Glutamatergic neuron (in vitro differentiated cells): ENCODE measurements at regions not wholly inside any gene's neighbourhood (a gene's known extent, or its start where the extent isn't known, plus 50 kb on each side); places are given as distances from the start of the nearest gene placed in this dataset.
A peak's percentile ranks its signal among the peaks of the same experiment; 100 is the strongest.
"Not testable (repeated sequence)": the region's sequence is repeated elsewhere in the genome, so short reads cannot be mapped to it uniquely, and the experiment has no call there.

Experiments used
- DNase-seq: peaks from one replicate; pipeline ENCODE4 v3.0.0; 2022
- H3K27ac Mint-ChIP-seq: one replicate; pipeline ENCODE4 v1.8.0; 2020; ENCODE audit warnings: mild to moderate bottlenecking, mixed read lengths, inconsistent platforms; ENCODE audit not compliant: unreplicated experiment
- H3K27me3 Mint-ChIP-seq: one replicate; pipeline ENCODE4 v1.8.0; 2020; ENCODE audit warnings: mild to moderate bottlenecking, moderate library complexity, mixed read lengths, inconsistent platforms; ENCODE audit not compliant: unreplicated experiment
- H3K36me3 Mint-ChIP-seq: one replicate; pipeline ENCODE4 v1.8.0; 2020; ENCODE audit warnings: mild to moderate bottlenecking, mixed read lengths, inconsistent platforms; ENCODE audit not compliant: unreplicated experiment
- H3K4me1 Mint-ChIP-seq: one replicate; pipeline ENCODE4 v1.8.0; 2020; ENCODE audit warnings: mild to moderate bottlenecking, low read depth, mixed read lengths, inconsistent platforms; ENCODE audit not compliant: unreplicated experiment
- H3K4me3 Mint-ChIP-seq: one replicate; pipeline ENCODE4 v1.8.0; 2020; ENCODE audit warnings: mild to moderate bottlenecking, mixed read lengths, inconsistent platforms; ENCODE audit not compliant: unreplicated experiment
- H3K9me3 Mint-ChIP-seq: one replicate; pipeline ENCODE4 v1.8.0; 2020; ENCODE audit warnings: mild to moderate bottlenecking, moderate library complexity, mixed read lengths, inconsistent platforms; ENCODE audit not compliant: unreplicated experiment
- CTCF ChIP-seq: fragments of 200-600 bp; sonication (generic); IDR thresholded peaks from one replicate; pipeline ENCODE4 v1.5.0; 2021; ENCODE audit not compliant: partially characterized antibody, unreplicated experiment

GRCh38 chr13:66237411-66238062 lies 992.6 kb downstream of the PCDH9 start:
- H3K27ac Mint-ChIP-seq: peak overlapping the region; percentile 18
- H3K36me3 Mint-ChIP-seq: peaks cover 31% of the 10 kb centered on the region
- H3K4me3 Mint-ChIP-seq: no peak overlapping the region
- H3K4me1 Mint-ChIP-seq: peaks cover 9% of the 10 kb centered on the region
- no peak for TF ChIP-seq CTCF
- no peak for DNase-seq
- peaks cover 2% of the 10 kb centered on the region for H3K27me3 Mint-ChIP-seq
- H3K9me3 Mint-ChIP-seq: peaks cover 12% of the 10 kb centered on the region

GRCh38 chr13:66234159-66234558 lies 996.0 kb downstream of the PCDH9 start:
- H3K4me1 Mint-ChIP-seq: peaks cover 4% of the 10 kb centered on the region
- H3K27ac Mint-ChIP-seq: no peak overlapping the region
- H3K27me3 Mint-ChIP-seq: peaks cover 8% of the 10 kb centered on the region
- H3K9me3 Mint-ChIP-seq: peaks cover 18% of the 10 kb centered on the region
- H3K4me3 Mint-ChIP-seq: no peak overlapping the region
- no peak for TF ChIP-seq CTCF
- H3K36me3 Mint-ChIP-seq: peaks cover 44% of the 10 kb centered on the region
- no peak for DNase-seq

- not testable (repeated sequence) for H3K27ac Mint-ChIP-seq, H3K4me1 Mint-ChIP-seq, DNase-seq, H3K4me3 Mint-ChIP-seq, H3K27me3 Mint-ChIP-seq
- Mint-ChIP-seq H3K9me3 (peaks cover 18% of the 10 kb centered on the region), H3K36me3 (peaks cover 44% of the 10 kb centered on the region)
These were observed 998.2 kb downstream of the PCDH9 start for GRCh38 chr13:66231958-66232357.

GRCh38 chr13:66225072-66225471 lies 1005.1 kb downstream of the PCDH9 start:
- H3K4me3 Mint-ChIP-seq: peak overlapping the region; percentile 2

GRCh38 chr13:66224663-66225062 lies 1005.5 kb downstream of the PCDH9 start:
- H3K27me3 Mint-ChIP-seq: peaks cover 1% of the 10 kb centered on the region
- H3K27ac Mint-ChIP-seq: no peak overlapping the region
- H3K4me3 Mint-ChIP-seq: no peak overlapping the region
- no peaks in the 10 kb centered on the region for H3K36me3 Mint-ChIP-seq
- DNase-seq: no peak
- peaks cover 6% of the 10 kb centered on the region for H3K9me3 Mint-ChIP-seq
- peaks cover 27% of the 10 kb centered on the region for H3K4me1 Mint-ChIP-seq
- TF ChIP-seq CTCF: no peak

More at GRCh38 chr13:66225072-66225471, 1005.1 kb downstream of the PCDH9 start:
- Mint-ChIP-seq H3K4me1 (peaks cover 24% of the 10 kb centered on the region), H3K9me3 (peaks cover 5% of the 10 kb centered on the region), H3K27me3 (peaks cover 4% of the 10 kb centered on the region), H3K36me3 (no peaks in the 10 kb centered on the region), H3K27ac (peak overlapping the region; percentile 7)
- peak; percentile 14 for DNase-seq
- no peak for TF ChIP-seq CTCF
